AG10803 (cell line): ENCODE measurements at regions not wholly inside any gene's neighbourhood (a gene's known extent, or its start where the extent isn't known, plus 50 kb on each side); places are given as distances from the start of the nearest gene placed in this dataset.
A peak's percentile ranks its signal among the peaks of the same experiment; 100 is the strongest.
"Not testable (repeated sequence)": the region's sequence is repeated elsewhere in the genome, so short reads cannot be mapped to it uniquely, and the experiment has no call there.

Experiments used
- DNase-seq: peaks from one replicate; pipeline ENCODE4 v3.0.0; 2010; ENCODE audit warnings: low read depth
- H3K4me3 ChIP-seq: 2 replicates; pipeline ENCODE4 v1.5.1; 2011; ENCODE audit warnings: mild to moderate bottlenecking, low read length, control low read depth
- CTCF ChIP-seq: conservative IDR thresholded peaks from 2 replicates; pipeline ENCODE4 v1.5.1; 2011; ENCODE audit warnings: mild to moderate bottlenecking, low read length, control low read depth, inconsistent platforms

GRCh38 chr6:17218023-17218748, 63.0 kb upstream of the RBM24 start:
- TF ChIP-seq CTCF, result no peak
- no peak for DNase-seq
- no peak overlapping the region for H3K4me3 ChIP-seq

DNA sequence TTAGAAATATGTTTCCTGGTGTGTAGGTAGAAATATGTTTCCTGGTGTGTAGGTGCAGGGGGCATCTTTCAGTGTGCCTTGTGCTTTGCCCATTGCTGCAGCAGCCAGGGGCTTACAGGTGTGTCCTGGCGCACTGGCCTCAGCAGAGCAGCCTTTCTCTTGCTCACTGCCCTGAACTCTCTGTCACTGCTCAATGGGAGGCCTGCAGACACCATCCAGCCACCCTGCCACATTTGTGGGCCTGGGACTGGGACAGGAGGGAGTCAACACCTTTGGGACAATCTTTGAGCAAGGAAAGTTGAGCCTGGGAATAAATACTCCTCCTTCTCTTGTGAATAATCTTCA, 62.4 kb upstream of the RBM24 start:
- no peak for TF ChIP-seq CTCF
- DNase-seq, result no peak
- H3K4me3 ChIP-seq, result no peak overlapping the region

- no peak for TF ChIP-seq CTCF
These were observed 62.1 kb upstream of the RBM24 start for GRCh38 chr6:17219098-17219497.

DNA sequence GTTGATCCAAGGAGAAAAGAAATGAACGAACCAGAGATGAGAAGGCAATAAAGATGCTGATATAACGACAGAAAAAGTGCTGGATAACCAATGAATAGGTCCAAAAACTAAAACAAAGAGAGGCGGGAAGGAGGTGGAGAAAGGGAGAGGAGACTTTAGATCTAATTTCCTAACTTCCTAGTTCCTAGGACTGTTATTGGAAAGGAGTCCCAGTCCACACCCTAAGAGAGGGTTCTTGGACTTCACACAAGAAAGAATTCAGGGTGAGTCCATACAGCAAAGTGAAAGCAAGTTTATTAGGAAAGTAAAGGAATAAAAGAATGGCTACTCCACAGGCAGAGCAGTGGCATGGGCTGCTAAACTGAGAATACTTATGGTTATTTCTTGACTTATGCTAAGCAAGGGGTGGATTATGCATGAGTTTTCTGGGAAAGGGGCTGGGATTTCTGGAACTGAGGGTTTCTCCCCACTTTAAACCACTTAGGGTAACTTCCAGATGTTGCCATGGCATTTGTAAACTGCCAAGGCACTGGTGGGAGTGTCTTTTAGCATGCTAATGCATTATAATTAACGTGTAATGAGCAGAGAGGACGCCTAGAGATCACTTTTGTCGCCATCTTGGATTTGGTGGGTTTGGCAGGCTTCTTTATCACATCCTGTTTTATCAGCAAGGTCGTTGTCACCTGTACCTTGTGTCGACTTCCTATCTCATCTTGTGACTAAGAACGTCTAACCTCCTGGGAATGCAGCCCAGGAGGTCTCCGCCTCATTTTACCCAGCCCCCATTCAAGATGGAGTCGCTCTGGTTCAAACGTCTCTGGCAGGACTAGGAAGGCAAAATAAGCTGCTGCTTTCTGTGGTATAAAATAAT, 60.9 kb upstream of the RBM24 start:
- no peak for DNase-seq
- no peak for TF ChIP-seq CTCF
- H3K4me3 ChIP-seq, result no peak overlapping the region

More at GRCh38 chr6:17219098-17219497, 62.1 kb upstream of the RBM24 start:
- no peak overlapping the region for H3K4me3 ChIP-seq
- DNase-seq, result no peak

- TF ChIP-seq CTCF, result no peak
- peak; percentile 52 for DNase-seq
- no peak overlapping the region for H3K4me3 ChIP-seq
These were observed 57.1 kb upstream of the RBM24 start for GRCh38 chr6:17224056-17224455.

- not testable (repeated sequence) for DNase-seq
These were observed 56.7 kb upstream of the RBM24 start for GRCh38 chr6:17224501-17224900.

DNA sequence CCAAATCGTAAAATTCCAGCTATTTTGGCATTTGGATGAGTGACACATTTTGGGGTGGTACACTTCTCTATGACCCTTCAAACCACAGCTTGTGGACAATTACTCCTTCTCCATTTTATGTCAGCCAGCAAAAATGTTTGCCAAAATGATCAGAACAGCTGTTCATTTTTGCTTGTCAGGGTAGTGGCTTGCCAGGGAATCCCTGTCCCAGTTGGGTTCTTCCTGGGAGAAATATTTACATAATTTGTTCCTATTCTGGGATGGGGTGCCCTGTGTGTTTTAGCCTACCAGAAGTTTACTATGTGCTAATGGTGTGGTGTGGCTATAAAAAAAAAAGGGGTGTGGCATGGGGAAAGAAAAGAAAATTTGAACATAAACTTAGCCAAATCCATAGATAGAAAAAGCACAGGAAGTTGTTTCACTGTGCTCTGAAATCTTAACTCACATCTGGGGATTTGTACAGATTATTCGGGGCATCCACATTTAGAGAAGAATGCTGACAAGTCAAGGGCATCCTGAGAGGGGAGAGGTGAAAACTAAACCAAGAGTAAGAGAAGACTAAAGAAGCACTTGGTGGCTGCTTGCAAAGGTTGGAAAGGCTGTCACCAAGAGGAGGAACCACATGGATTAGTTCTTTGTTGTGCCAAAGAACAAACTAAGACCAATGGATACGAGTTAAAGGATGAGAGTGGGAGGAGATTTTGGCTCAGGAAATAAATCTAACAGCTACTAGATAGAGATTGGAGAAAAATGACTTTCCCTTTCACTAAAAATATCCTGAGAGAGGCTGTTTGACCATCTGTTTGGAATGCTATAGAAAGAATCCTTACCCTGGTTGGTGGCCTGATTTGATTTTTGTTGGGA, 55.2 kb upstream of the RBM24 start:
- H3K4me3 ChIP-seq, result no peak overlapping the region
- DNase-seq, result peak; percentile 20
- no peak for TF ChIP-seq CTCF

More at GRCh38 chr6:17224501-17224900, 56.7 kb upstream of the RBM24 start:
- not testable (repeated sequence) for H3K4me3 ChIP-seq
